GM23248 (cell line): ENCODE measurements at regions not wholly inside any gene's neighbourhood (a gene's known extent, or its start where the extent isn't known, plus 50 kb on each side); places are given as distances from the start of the nearest gene placed in this dataset.

Experiments
- DNase-seq: peaks from one replicate; pipeline ENCODE4 v3.0.0-alpha.2; 2015
- H2AFZ ChIP-seq: fragments of 200-600 bp; sonication (generic); 2 replicates; pipeline ENCODE4 v1.6.1; 2016; ENCODE audit warnings: antibody characterized with exemption
- H3F3A ChIP-seq: fragments of 200-600 bp; sonication (generic); 2 replicates; pipeline ENCODE4 v1.6.1; 2016; ENCODE audit warnings: mild to moderate bottlenecking, antibody characterized with exemption, mixed run types; ENCODE audit not compliant: insufficient read depth
- H3K27ac ChIP-seq: fragments of 200-600 bp; sonication (generic); 2 replicates; pipeline ENCODE4 v1.5.1; 2016; ENCODE audit warnings: mild to moderate bottlenecking
- H3K27me3 ChIP-seq: fragments of 200-600 bp; sonication (generic); replicated peaks from 2 replicates; pipeline ENCODE4 v1.6.1; 2016; ENCODE audit warnings: mild to moderate bottlenecking; ENCODE audit not compliant: insufficient read depth
- H3K36me3 ChIP-seq: fragments of 200-600 bp; sonication (generic); 2 replicates; pipeline ENCODE4 v1.6.1; 2016; ENCODE audit warnings: low read depth, mild to moderate bottlenecking
- H3K4me1 ChIP-seq: fragments of 200-600 bp; sonication (generic); 2 replicates; pipeline ENCODE4 v1.6.1; 2016; ENCODE audit warnings: mild to moderate bottlenecking; ENCODE audit not compliant: insufficient read depth
- H3K4me2 ChIP-seq: fragments of 200-600 bp; sonication (generic); one replicate; pipeline ENCODE4 v1.6.1; 2016; ENCODE audit warnings: mild to moderate bottlenecking; ENCODE audit not compliant: unreplicated experiment
- H3K4me3 ChIP-seq: fragments of 200-600 bp; sonication (generic); 2 replicates; pipeline ENCODE4 v1.5.1; 2016; ENCODE audit warnings: mild to moderate bottlenecking
- H3K79me2 ChIP-seq: fragments of 200-600 bp; sonication (generic); 2 replicates; pipeline ENCODE4 v1.6.1; 2016; ENCODE audit warnings: mild to moderate bottlenecking; ENCODE audit not compliant: insufficient read depth
- H3K9ac ChIP-seq: fragments of 200-600 bp; sonication (generic); 2 replicates; pipeline ENCODE4 v1.6.1; 2016; ENCODE audit warnings: mild to moderate bottlenecking
- H3K9me2 ChIP-seq: fragments of 200-600 bp; sonication (generic); 2 replicates; pipeline ENCODE4 v1.6.1; 2016; ENCODE audit warnings: mixed run types, mild to moderate bottlenecking, moderate library complexity; ENCODE audit not compliant: insufficient read depth
- H3K9me3 ChIP-seq: fragments of 200-600 bp; sonication (generic); one replicate; pipeline ENCODE4 v1.6.1; 2017; ENCODE audit warnings: low read depth
- H4K20me1 ChIP-seq: fragments of 200-600 bp; sonication (generic); 2 replicates; pipeline ENCODE4 v1.6.0; 2016; ENCODE audit not compliant: insufficient read depth
- EZH2 ChIP-seq: fragments of 200-600 bp; sonication (generic); IDR thresholded peaks from 2 replicates; pipeline ENCODE4 v1.6.1; 2018; ENCODE audit warnings: antibody characterized with exemption, mild to moderate bottlenecking; ENCODE audit not compliant: insufficient read depth, poor library complexity, severe bottlenecking
- EZH2phosphoT487 ChIP-seq: fragments of 200-600 bp; sonication (generic); IDR thresholded peaks from 2 replicates; pipeline ENCODE4 v1.6.1; 2018; ENCODE audit warnings: antibody characterized with exemption, moderate library complexity, mild to moderate bottlenecking, low read depth; ENCODE audit not compliant: insufficient read depth
- WGBS, 2 experiments: methylation state at CpG; one replicate each; pipeline ENCODE4 v1.1.6; 2015 to 2017; ENCODE audit warnings: low lambda C conversion rate in 2 of 2, low coverage in 1 of 2; ENCODE audit errors: missing lambda C conversion rate in 2 of 2; 5-methylcytosine and 5-hydroxymethylcytosine counted together
- in situ Hi-C: fragments of 300-500 bp; cut with MboI; formaldehyde crosslinking; loops from 2 replicates; pipeline ENCODE4 v1.15.0; 2020

GRCh38 chr7:94087664-94088352, 83.7 kb upstream of the BET1 start:
- peak overlapping the region; percentile 94 for H3K4me2 ChIP-seq
- no peak for TF ChIP-seq EZH2
- TF ChIP-seq EZH2phosphoT487, result no peak
- no peaks in the 10 kb centered on the region for H3K9me2 ChIP-seq
- peak overlapping the region; percentile 40; the same call in 1 of the 2 replicates for H3K9ac ChIP-seq
- peak overlapping the region; percentile 83 for H2AFZ ChIP-seq
- no peaks in the 10 kb centered on the region for H4K20me1 ChIP-seq
- peak; percentile 83 for DNase-seq
- no peaks in the 10 kb centered on the region for H3K27me3 ChIP-seq
- H3K4me3 ChIP-seq, result peak overlapping the region; percentile 72
- H3K9me3 ChIP-seq, result no peaks in the 10 kb centered on the region
- no peak overlapping the region for H3K27ac ChIP-seq
- H3F3A ChIP-seq, result no peaks in the 10 kb centered on the region
- peaks cover 12% of the 10 kb centered on the region for H3K4me1 ChIP-seq
- WGBS, 2 experiments, result 2 to 3% methylated on average over 6 of the region's 6 CpGs
- no peaks in the 10 kb centered on the region for H3K79me2 ChIP-seq
- in situ Hi-C loops, result loop anchor here (10.0 kb wide), 1 partner anchor 183 kb away; the partner anchor contains the start of gene GNGT1
- H3K36me3 ChIP-seq, result no peaks in the 10 kb centered on the region

GRCh38 chr7:94088560-94088959, 84.4 kb upstream of the BET1 start:
- Histone ChIP-seq H3K27ac (no peak overlapping the region), H3K4me1 (peaks cover 12% of the 10 kb centered on the region), H3K4me2 (peak overlapping the region; percentile 94), H3K9me3 (no peaks in the 10 kb centered on the region), H3K9me2 (no peaks in the 10 kb centered on the region), H3K79me2 (no peaks in the 10 kb centered on the region), H2AFZ (peak overlapping the region; percentile 83; the same call in 1 of the 2 replicates), H3K9ac (no peak overlapping the region), H3K27me3 (no peaks in the 10 kb centered on the region), H3K4me3 (no peak overlapping the region), H3F3A (no peaks in the 10 kb centered on the region), H3K36me3 (no peaks in the 10 kb centered on the region), H4K20me1 (no peaks in the 10 kb centered on the region)
- TF ChIP-seq EZH2 (no peak), EZH2phosphoT487 (no peak)
- peak; percentile 62 for DNase-seq
- in situ Hi-C loops, result loop anchor here (10.0 kb wide), 1 partner anchor 184 kb away; the partner anchor contains the start of gene GNGT1

- in situ Hi-C loops, result loop anchor here (10.0 kb wide), 1 partner anchor 185 kb away; the partner anchor contains the start of gene GNGT1
- Histone ChIP-seq H3K4me1 (peaks cover 12% of the 10 kb centered on the region), H3K27me3 (no peaks in the 10 kb centered on the region), H3K4me2 (no peak overlapping the region), H3K9me2 (no peaks in the 10 kb centered on the region), H3K36me3 (no peaks in the 10 kb centered on the region), H3F3A (no peaks in the 10 kb centered on the region), H3K9me3 (no peaks in the 10 kb centered on the region), H3K27ac (no peak overlapping the region), H4K20me1 (no peaks in the 10 kb centered on the region), H2AFZ (no peak overlapping the region), H3K79me2 (no peaks in the 10 kb centered on the region), H3K9ac (no peak overlapping the region), H3K4me3 (no peak overlapping the region)
- WGBS, 2 experiments, result 92 to 93% methylated on average over 4 of the region's 4 CpGs
- no peak for DNase-seq
- TF ChIP-seq EZH2 (no peak), EZH2phosphoT487 (no peak)
Measured at GRCh38 chr7:94089806-94090205, 85.7 kb upstream of the BET1 start.

GRCh38 chr7:94092980-94093379, 88.8 kb upstream of the BET1 start:
- H3K4me1 ChIP-seq, result peaks cover 14% of the 10 kb centered on the region
- H3K79me2 ChIP-seq, result no peaks in the 10 kb centered on the region
- no peak overlapping the region for H3K9ac ChIP-seq
- H3K9me2 ChIP-seq, result no peaks in the 10 kb centered on the region
- H3F3A ChIP-seq, result no peaks in the 10 kb centered on the region
- H3K4me2 ChIP-seq, result no peak overlapping the region
- H3K9me3 ChIP-seq, result no peaks in the 10 kb centered on the region
- in situ Hi-C loops, result no loop called here
- no peak overlapping the region for H3K4me3 ChIP-seq
- no peak for TF ChIP-seq EZH2
- H3K27me3 ChIP-seq, result no peaks in the 10 kb centered on the region
- no peaks in the 10 kb centered on the region for H3K36me3 ChIP-seq
- no peak overlapping the region for H3K27ac ChIP-seq
- no peak for DNase-seq
- 85 to 89% methylated on average over 1 of the region's 1 CpG for WGBS, 2 experiments
- no peak overlapping the region for H2AFZ ChIP-seq
- no peaks in the 10 kb centered on the region for H4K20me1 ChIP-seq
